ENCODE measurements at regions not wholly inside any gene's neighbourhood (a gene's known extent, or its start where the extent isn't known, plus 50 kb on each side); places are given as distances from the start of the nearest gene placed in this dataset.
"Not testable (repeated sequence)": the region's sequence is repeated elsewhere in the genome, so short reads cannot be mapped to it uniquely, and the experiment has no call there.

GRCh38 chr12:131277186-131278091 is 323.7 kb downstream of the ADGRD1 start:
- DNase-seq, result not testable (repeated sequence)

DNA sequence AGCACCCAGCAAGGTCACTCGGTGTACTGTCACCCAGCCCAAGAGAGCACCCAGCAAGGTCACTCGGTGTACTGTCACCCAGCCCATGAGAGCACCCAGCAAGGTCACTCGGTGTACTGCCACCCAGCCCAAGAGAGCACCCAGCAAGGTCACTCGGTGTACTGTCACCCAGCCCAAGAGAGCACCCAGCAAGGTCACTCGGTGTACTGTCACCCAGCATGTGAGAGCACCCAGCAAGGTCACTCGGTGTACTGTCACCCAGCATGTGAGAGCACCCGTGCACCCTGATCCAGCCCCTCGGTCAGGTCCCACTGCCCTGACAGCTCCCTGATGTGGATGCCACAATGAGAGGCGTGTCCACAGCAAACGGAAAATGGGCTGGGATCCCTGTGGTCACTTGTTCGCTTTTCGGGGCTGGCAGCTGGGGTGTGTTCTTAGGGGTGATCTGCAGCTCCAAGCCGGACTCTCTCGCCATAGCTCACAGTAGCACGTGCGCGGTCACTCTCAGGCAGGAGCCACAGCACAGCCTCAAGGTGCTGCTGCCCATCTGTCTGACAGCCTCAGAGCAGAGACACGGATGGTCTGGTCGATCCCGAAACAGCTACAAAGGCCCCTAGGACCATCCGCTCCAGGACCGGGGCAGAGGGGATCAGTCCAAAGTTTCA is 324.9 kb downstream of the ADGRD1 start:
- not testable (repeated sequence) for DNase-seq

- no peak for DNase-seq
Observed at GRCh38 chr12:131279281-131279921, 325.7 kb downstream of the ADGRD1 start.

GRCh38 chr12:131280426-131280825 is 326.7 kb downstream of the ADGRD1 start:
- DNase-seq, result no peak

GRCh38 chr12:131281016-131281415 is 327.3 kb downstream of the ADGRD1 start:
- DNase-seq, result no peak

DNA sequence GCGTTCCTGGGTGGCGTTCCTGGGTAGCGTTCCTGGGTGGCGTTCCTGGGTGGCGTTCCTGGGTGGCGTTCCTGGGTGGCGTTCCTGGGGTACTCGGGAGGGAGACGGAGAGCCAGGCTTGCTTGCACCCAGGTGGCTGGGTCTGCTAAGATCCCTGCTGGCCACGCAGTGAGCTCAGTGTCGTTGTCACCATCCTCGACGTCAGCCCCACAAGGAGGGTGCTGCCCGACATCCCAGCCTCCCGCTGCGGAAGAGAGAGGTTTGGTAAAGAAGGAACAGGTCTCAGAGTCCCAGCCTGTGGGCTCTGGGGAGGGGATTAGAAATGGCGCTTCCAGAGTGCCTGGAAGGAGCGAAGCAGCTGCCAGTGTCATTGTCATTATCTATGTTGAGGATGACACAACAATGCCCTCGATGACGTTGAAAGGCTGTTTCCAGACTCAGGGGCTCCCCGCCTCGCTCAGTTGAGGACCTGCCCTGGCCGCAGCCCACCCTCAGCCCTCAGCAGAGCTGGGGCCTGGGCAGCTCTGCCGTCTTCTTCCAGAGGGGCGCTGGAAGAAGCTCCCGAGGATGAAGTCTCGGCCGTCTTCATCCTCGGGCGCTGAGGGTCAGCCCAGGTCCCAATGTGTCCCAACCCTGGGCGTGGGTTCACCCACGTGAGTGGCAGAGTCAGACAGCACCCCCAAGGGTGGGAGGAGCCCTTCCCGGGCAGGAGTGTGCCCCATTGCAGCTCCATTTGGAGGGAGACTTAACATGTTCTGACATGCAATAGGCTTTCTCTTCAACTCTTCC is 328.8 kb downstream of the ADGRD1 start:
- DNase-seq, result no peak

DNA sequence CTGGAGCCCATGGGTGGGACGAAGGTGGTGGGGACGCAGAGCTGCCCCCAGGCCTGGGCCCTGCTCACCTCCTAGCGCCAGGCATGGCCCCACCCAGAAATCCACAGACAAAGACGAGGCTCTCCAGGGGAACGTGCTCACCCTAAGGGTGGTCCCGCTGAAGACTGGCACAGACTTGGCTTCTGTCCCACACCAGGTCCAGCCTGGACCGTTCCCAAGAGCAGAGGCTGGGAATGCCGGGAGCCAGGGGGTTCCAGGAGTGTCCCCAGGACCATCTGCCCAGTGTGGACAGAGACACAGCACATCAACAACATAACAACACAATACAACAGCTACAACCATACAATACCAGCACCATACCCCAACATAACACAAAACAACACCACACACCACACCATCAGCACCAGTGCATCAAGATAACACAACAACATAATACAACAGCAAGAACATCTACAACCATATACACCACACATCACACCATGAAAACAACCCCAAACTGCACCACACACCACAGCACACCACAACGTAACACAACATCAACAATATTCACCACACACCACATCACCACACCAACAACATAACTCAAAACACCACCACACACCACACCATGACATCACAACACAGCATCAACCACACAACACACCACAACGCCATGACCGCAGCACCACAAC is 329.6 kb downstream of the ADGRD1 start:
- no peak for DNase-seq

DNA sequence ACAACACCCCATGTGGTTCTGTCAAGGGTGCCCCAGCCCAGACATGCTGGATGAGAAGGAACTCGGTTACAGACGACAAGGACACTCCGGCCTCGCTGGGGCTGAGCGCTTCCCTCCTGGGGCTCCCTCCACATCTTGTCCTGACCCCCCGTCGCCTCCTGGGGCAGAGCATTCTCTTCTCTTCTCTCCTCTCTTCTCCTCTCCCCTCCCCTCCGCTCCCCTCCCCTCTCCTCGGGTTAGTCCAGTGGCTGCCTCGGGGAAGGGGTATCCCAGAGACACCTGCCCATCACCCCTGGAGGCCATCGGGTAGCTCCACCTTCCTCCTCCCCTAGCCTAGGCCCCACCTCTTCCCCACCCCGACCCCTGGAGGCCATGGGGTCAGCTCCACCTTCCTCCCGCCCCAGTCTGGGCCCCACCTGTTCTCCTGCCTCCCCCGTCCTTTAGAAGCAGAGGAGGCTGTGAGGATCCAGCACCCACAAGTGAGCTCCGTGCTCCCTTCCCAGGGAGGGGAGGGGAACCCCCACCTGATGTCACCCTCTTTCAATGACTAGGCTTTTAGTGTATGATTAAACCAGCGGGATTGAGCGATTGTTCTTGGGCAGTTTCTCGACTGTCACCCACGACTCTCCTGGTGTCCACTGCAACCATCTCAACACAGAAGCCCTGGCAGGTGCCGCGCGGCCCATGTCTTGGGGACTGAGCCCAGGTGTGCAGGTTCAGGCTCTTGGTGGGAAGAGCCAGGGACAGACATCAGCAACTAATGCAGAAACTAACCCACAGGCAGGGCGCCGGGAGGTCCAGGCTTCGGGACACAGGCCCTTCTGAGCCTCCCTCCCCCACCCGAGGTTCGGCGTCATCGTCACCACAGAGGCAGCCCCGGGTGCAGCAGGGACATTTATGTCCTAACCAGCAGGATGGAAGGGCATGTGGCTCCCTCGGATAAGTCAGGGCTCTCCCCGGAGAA is 330.4 kb downstream of the ADGRD1 start:
- DNase-seq, result not testable (repeated sequence)

- DNase-seq, result not testable (repeated sequence)
Observed at GRCh38 chr12:131284954-131285904, 331.5 kb downstream of the ADGRD1 start.

DNA sequence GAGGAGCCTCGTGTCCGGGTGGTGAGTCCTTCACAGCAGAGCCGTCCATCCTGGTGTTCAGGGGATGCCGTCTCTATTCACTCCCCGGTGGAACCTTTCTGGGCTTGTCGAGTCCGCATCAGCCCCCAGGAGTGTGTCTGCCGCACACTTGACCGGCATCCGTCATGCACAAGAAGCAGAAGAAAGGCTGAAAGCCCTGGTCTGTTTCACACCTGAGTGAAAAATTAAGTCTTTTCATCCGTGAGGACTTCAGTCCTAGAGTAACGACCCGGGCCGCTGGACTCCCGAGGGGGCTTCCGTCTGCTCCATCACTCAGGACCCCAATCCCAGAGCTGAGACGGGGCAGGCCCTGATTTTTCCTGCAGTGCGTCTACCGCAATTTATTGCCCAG is 332.2 kb downstream of the ADGRD1 start:
- not testable (repeated sequence) for DNase-seq

- not testable (repeated sequence) for DNase-seq
Observed at GRCh38 chr12:131286301-131286700, 332.6 kb downstream of the ADGRD1 start.

GRCh38 chr12:131287015-131287937 is 333.6 kb downstream of the ADGRD1 start:
- DNase-seq, result no peak

DNA sequence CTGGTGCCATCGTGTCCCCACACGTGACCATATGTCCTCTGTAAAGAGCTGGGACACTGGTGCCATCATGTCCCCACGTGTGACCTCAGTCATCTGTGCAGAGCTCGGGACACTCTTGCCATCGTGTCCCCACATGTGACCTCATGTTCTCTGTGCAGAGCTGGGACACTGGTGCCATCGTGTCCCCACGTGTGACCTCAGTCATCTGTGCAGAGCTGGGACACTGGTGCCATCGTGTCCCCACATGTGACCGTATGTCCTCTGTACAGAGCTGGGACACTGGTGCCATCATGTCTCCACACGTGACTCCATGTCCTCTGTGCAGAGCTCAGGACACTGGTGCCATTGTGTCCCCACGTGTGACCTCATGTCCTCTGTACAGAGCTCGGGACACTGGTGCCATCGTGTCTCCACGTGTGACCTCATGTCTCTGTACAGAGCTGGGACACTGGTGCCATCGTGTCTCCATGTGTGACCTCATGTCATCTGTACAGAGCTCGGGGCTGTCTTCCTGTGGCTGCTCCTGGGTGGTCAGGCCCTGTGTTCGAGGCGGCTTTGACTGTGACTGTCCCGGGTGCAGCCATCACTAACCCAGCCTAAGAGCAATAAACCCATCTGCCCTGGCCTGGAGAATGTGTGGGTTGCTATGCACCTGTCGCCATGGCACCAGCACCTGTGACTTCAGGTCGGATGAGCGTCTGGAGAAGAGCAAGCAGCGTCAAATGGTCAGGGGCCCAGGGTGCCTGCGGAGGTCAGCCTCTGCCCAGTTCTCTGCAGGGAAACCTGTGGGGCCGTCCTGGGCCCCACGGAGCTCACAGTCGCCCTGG is 334.4 kb downstream of the ADGRD1 start:
- DNase-seq, result no peak

GRCh38 chr12:131288765-131289695 is 335.3 kb downstream of the ADGRD1 start:
- DNase-seq, result not testable (repeated sequence)

DNA sequence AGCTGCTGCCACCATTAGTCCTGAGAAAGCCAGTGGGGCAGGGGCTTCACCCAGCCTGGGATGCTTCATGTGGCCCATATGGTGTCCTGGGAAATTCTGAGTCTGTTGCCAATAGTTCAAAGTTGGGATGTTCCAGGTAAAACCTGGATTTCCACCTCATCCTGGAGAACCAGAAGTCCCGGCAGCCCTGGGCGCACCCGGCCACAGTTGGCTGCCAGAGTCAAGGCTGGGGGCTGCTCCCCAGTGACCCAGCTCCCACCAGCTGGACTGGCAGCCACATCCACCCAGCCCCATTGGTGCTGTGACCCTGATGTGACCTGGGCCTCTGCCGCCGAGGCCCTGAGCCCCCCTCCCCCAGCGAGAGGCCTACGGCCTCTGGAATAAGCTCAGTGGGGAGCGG is 336.1 kb downstream of the ADGRD1 start:
- not testable (repeated sequence) for DNase-seq

DNA sequence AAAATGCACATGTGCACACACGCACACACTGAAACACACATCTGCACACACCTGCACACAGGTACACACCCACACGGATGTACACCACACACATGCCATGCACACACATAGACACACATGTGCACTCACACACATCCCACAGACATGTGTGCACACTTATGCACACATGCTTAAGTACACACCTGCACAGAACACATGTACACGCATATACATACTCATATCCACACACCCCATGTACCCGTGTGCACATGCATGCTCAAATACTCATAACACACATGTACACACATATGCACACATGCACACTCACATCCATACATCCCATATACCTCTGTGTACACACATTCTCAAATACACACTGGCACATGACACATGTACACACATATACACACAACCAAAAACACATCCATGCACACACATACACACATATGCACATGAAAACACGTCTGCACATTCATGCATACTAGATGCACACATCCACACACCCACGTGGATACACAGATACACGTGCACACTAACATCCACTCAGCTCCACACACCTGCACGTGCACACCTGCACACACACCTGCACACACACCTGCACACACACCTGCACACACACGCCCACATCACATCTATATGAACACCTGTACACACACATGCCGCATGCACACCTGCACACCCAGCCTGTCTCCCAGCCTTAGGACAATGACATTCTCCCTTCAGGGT is 336.7 kb downstream of the ADGRD1 start:
- no peak for DNase-seq
